HEK293 (cell line): ENCODE measurements at regions not wholly inside any gene's neighbourhood (a gene's known extent, or its start where the extent isn't known, plus 50 kb on each side); places are given as distances from the start of the nearest gene placed in this dataset.

Source experiments
- ZNF121 ChIP-seq: fragments of 450-650 bp; formaldehyde crosslinking; IDR thresholded peaks from 2 replicates; pipeline ENCODE4 v1.5.1; 2016; ENCODE audit warnings: missing biosample characterization, missing genetic modification characterization
- ZNF704 ChIP-seq: fragments of 450-650 bp; formaldehyde crosslinking; IDR thresholded peaks from 2 replicates; pipeline ENCODE4 v1.5.1; 2016; ENCODE audit warnings: missing biosample characterization, missing genetic modification characterization

- no peak for TF ChIP-seq ZNF704
- no peak for TF ChIP-seq ZNF121 (tag by site-specific recombination)
Measured at GRCh38 chr9:18396102-18396728, 77.7 kb upstream of the ADAMTSL1 start.
